ENCODE measurements at regions not wholly inside any gene's neighbourhood (a gene's known extent, or its start where the extent isn't known, plus 50 kb on each side); places are given as distances from the start of the nearest gene placed in this dataset.

DNA sequence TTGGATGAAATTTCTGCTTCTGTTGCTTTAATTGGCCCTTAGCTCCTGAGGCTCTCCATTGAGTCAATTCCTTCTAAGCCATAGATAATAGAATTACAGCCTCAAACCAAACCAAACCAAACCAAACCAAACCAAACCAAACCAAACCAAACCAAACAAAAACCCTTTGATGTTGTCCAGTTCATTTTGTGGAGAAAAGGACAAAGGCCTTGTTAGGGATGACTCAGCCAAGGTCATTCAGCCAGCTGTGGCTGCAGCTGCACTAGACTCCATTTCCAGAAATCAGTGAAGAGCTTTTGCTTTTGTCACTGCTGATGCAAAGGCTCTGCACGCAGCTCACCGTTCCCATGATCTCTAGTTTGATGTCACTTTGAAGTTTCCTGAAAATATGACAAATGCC lies 82.2 kb upstream of the RMST start:
- Histone ChIP-seq H3K79me2 (replicated peaks; ENCODE audit: insufficient read depth, low read length) (no peaks in the 10 kb centered on the region), H3K27ac (ENCODE audit: low read length) (no peak overlapping the region), H3K27me3 (ENCODE audit: insufficient read depth, low read depth, low read length) (no peaks in the 10 kb centered on the region), H2AFZ (ENCODE audit: low read depth, low read length) (no peak overlapping the region), H3K4me3 (ENCODE audit: low read length) (no peak overlapping the region), H3F3A (ENCODE audit: insufficient read depth, low read length, poor library complexity, severe bottlenecking) (no peaks in the 10 kb centered on the region), H4K20me1 (ENCODE audit: insufficient read depth) (no peaks in the 10 kb centered on the region), H3K9me3 (ENCODE audit: low read length) (peaks cover 6% of the 10 kb centered on the region), H3K4me2 (ENCODE audit: low read length) (no peak overlapping the region), H3K9ac (ENCODE audit: low read length) (no peak overlapping the region), H3K9me2 (ENCODE audit: insufficient read depth, low read length) (no peaks in the 10 kb centered on the region), H3K36me3 (ENCODE audit: insufficient read depth, low read length) (no peaks in the 10 kb centered on the region)
- no peak for TF ChIP-seq EP300 (conservative IDR thresholded peaks at IDR 0.05; ENCODE audit: poor library complexity, severe bottlenecking)
- TF ChIP-seq POLR2AphosphoS5 (IDR thresholded peaks at IDR 0.05), result no peak
- no peak for TF ChIP-seq SMC3 (conservative IDR thresholded peaks at IDR 0.05; ENCODE audit: poor library complexity)
- no peak for TF ChIP-seq REST (IDR thresholded peaks at IDR 0.05; ENCODE audit: borderline replicate concordance)

DNA sequence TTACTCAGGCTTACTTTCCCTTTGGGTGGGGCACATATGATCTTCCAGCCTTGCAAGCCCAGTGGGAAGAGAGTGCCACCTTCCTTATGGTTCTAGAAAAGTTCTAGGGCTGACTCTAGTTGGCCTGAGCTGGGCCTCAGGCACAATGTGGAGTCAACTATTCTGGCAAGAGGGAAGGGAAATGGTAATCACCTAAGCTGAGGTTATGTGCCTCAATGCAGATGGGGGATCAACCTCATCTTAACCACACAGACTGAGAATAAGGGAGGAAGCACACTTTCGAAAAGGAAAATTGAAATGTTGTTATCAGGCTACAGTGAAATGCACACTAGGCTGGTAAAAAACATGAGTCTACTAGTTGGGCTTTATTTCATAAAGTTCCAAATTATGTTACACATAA lies 77.5 kb upstream of the RMST start:
- Histone ChIP-seq H2AFZ (ENCODE audit: low read depth, low read length) (no peak overlapping the region), H3K9me2 (ENCODE audit: insufficient read depth, low read length) (no peaks in the 10 kb centered on the region), H3F3A (ENCODE audit: insufficient read depth, low read length, poor library complexity, severe bottlenecking) (no peaks in the 10 kb centered on the region), H3K4me3 (ENCODE audit: low read length) (no peak overlapping the region), H3K27ac (ENCODE audit: low read length) (no peak overlapping the region), H3K9me3 (ENCODE audit: low read length) (peaks cover 6% of the 10 kb centered on the region), H4K20me1 (ENCODE audit: insufficient read depth) (no peaks in the 10 kb centered on the region), H3K36me3 (ENCODE audit: insufficient read depth, low read length) (no peaks in the 10 kb centered on the region), H3K9ac (ENCODE audit: low read length) (no peak overlapping the region), H3K27me3 (ENCODE audit: insufficient read depth, low read depth, low read length) (no peaks in the 10 kb centered on the region), H3K4me2 (ENCODE audit: low read length) (no peak overlapping the region), H3K79me2 (replicated peaks; ENCODE audit: insufficient read depth, low read length) (no peaks in the 10 kb centered on the region)
- TF ChIP-seq SMC3 (conservative IDR thresholded peaks at IDR 0.05; ENCODE audit: poor library complexity) (no peak), EP300 (conservative IDR thresholded peaks at IDR 0.05; ENCODE audit: poor library complexity, severe bottlenecking) (no peak), CTCF (IDR thresholded peaks at IDR 0.05; ENCODE audit: poor library complexity, severe bottlenecking) (no peak)

DNA sequence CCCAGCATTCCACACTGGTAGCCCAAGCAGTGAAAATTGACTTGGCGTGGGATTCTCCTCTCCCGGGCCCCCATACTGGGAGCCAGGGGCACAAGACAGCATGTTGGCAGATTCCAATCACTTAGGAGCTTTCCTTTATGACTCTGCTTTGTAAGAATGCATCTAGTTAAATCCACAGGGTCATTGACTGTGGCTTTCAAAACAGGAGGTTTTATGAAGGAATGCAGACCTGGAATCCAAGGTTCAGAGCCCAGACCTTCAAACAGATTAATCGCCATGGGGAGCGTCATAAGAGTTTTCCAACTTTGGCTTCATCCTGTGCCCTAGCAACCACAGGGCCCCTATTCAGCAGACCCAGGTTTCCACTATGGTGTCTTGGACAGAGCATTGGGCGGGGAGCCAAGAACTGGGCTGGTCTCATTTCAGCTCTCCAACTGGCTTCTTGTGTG lies 76.4 kb upstream of the RMST start:
- peaks cover 6% of the 10 kb centered on the region for H3K9me3 ChIP-seq (ENCODE audit: low read length)
- no peak overlapping the region for H3K4me2 ChIP-seq (ENCODE audit: low read length)
- no peak overlapping the region for H2AFZ ChIP-seq (ENCODE audit: low read depth, low read length)
- H3K9ac ChIP-seq (ENCODE audit: low read length), result no peak overlapping the region
- no peaks in the 10 kb centered on the region for H3K9me2 ChIP-seq (ENCODE audit: insufficient read depth, low read length)
- no peaks in the 10 kb centered on the region for H4K20me1 ChIP-seq (ENCODE audit: insufficient read depth)
- H3K27me3 ChIP-seq (ENCODE audit: insufficient read depth, low read depth, low read length), result no peaks in the 10 kb centered on the region
- no peaks in the 10 kb centered on the region for H3K36me3 ChIP-seq (ENCODE audit: insufficient read depth, low read length)
- TF ChIP-seq MXI1 (conservative IDR thresholded peaks at IDR 0.05; ENCODE audit: poor library complexity, severe bottlenecking) (no peak), EP300 (conservative IDR thresholded peaks at IDR 0.05; ENCODE audit: poor library complexity, severe bottlenecking) (no peak), REST (IDR thresholded peaks at IDR 0.05; ENCODE audit: borderline replicate concordance) (no peak), TAF1 (IDR thresholded peaks at IDR 0.05; ENCODE audit: low read depth) (no peak), CTCF (IDR thresholded peaks at IDR 0.05; ENCODE audit: poor library complexity, severe bottlenecking) (no peak), RAD21 (conservative IDR thresholded peaks at IDR 0.05) (no peak), EZH2 (IDR thresholded peaks at IDR 0.05; ENCODE audit: borderline replicate concordance, insufficient read depth, low read length, poor library complexity, severe bottlenecking) (no peak), SMC3 (conservative IDR thresholded peaks at IDR 0.05; ENCODE audit: poor library complexity) (no peak), POLR2AphosphoS5 (IDR thresholded peaks at IDR 0.05) (no peak)
- H3K4me3 ChIP-seq (ENCODE audit: low read length), result no peak overlapping the region
- H3K79me2 ChIP-seq (replicated peaks; ENCODE audit: insufficient read depth, low read length), result no peaks in the 10 kb centered on the region
- no peak overlapping the region for H3K27ac ChIP-seq (ENCODE audit: low read length)
- no peaks in the 10 kb centered on the region for H3F3A ChIP-seq (ENCODE audit: insufficient read depth, low read length, poor library complexity, severe bottlenecking)

Measured in neural cell (in vitro differentiated cells).